ENCODE measurements at regions not wholly inside any gene's neighbourhood (a gene's known extent, or its start where the extent isn't known, plus 50 kb on each side); places are given as distances from the start of the nearest gene placed in this dataset.

DNA sequence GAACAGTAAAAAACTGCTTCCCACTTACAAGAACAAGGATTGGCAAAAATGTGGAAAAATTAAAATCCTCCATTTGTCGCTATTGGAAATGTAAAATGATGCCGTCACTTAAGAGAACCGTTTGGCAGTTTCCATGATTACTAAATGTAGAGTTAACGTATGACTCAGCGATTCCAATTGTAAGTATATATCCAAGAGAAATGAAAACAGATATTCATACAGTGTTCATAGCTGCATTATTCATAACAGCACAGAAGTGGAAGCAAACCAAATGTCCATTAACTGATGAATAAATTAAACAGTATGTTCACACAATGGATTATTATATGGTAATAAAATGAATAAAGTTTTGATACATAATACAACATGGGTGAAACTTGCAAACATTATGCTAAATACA, 971.0 kb downstream of the AMY1C start:
- no peak overlapping the region for H3K27ac ChIP-seq (ENCODE audit: low read length)
- H3K27me3 ChIP-seq (ENCODE audit: control insufficient read depth in 1 of 2, insufficient read depth in 2 of 2, low read length in 2 of 2): no peaks in the 10 kb centered on the region
- no peak overlapping the region for H3K9ac ChIP-seq (ENCODE audit: low read length in 2 of 2)
- peaks cover 0 to 6% of the 10 kb centered on the region in 2 donors for H3K9me3 ChIP-seq (ENCODE audit: control insufficient read depth in 2 of 2, low read length in 2 of 2)
- H3K4me3 ChIP-seq (ENCODE audit: low read length in 2 of 2): no peak overlapping the region
- no peaks in the 10 kb centered on the region for H3K4me1 ChIP-seq (ENCODE audit: control insufficient read depth, insufficient read depth, low read length)
- H3K36me3 ChIP-seq (ENCODE audit: control insufficient read depth in 2 of 2, insufficient read depth in 2 of 2, low read length in 2 of 2): no peaks in the 10 kb centered on the region

DNA sequence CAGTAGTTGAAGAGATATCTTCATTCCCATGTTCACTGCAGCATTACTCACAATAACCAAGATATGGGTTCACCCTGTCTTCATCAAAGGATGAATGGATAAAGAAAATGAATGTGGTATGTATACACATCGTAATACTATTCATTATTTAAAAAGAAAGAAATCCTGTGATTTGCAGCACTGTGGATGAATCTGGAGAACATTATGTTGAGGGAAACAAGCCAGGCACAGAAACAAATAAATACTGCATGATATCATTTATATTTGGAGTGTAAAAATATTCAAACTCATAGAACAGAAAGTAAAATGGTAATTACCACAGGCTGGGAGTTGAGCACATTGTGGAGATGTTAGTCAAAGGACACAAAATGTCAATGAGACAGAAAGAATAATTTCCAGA, 977.2 kb downstream of the AMY1C start:
- H3K4me3 ChIP-seq (ENCODE audit: low read length in 2 of 2): no peak overlapping the region

DNA sequence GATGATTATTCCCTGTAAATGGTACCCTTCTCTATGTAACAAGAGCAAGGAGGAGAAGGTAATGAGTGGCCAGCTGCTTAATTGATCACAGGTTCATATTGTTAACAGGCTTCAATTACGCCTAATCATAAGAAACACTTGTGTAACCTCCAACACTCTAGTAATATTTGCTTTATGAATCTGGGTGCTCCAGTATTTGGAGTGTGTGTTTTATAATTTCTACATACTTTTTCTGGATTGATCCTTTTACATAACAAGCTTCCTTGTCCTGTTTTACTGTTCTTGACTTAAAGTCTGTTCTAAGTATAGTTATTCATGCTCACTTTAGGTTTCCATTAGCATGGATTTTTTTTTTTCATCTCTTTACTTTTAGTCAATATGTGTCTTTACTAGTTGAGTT, 984.2 kb downstream of the AMY1C start:
- H3K36me3 ChIP-seq (ENCODE audit: control insufficient read depth in 2 of 2, insufficient read depth in 2 of 2, low read length in 2 of 2): no peaks in the 10 kb centered on the region
- H3K9ac ChIP-seq (ENCODE audit: low read length in 2 of 2): no peak overlapping the region
- no peak overlapping the region for H3K4me3 ChIP-seq (ENCODE audit: low read length in 2 of 2)
- no peaks in the 10 kb centered on the region for H3K27me3 ChIP-seq (ENCODE audit: control insufficient read depth in 1 of 2, insufficient read depth in 2 of 2, low read length in 2 of 2)
- no peak overlapping the region for H3K27ac ChIP-seq (ENCODE audit: low read length)
- H3K4me1 ChIP-seq (ENCODE audit: control insufficient read depth, insufficient read depth, low read length): no peaks in the 10 kb centered on the region
- no peaks in the 10 kb centered on the region for H3K9me3 ChIP-seq (ENCODE audit: control insufficient read depth in 2 of 2, low read length in 2 of 2)

More for the DNA sequence above, 977.2 kb downstream of the AMY1C start:
- no peaks in the 10 kb centered on the region for H3K27me3 ChIP-seq (ENCODE audit: control insufficient read depth in 1 of 2, insufficient read depth in 2 of 2, low read length in 2 of 2)
- peaks cover 0 to 5% of the 10 kb centered on the region in 2 donors for H3K9me3 ChIP-seq (ENCODE audit: control insufficient read depth in 2 of 2, low read length in 2 of 2)
- no peak overlapping the region for H3K27ac ChIP-seq (ENCODE audit: low read length)
- no peaks in the 10 kb centered on the region for H3K4me1 ChIP-seq (ENCODE audit: control insufficient read depth, insufficient read depth, low read length)
- no peaks in the 10 kb centered on the region for H3K36me3 ChIP-seq (ENCODE audit: control insufficient read depth in 2 of 2, insufficient read depth in 2 of 2, low read length in 2 of 2)
- no peak overlapping the region for H3K9ac ChIP-seq (ENCODE audit: low read length in 2 of 2)

- Histone ChIP-seq H3K36me3 (ENCODE audit: control insufficient read depth in 2 of 2, insufficient read depth in 2 of 2, low read length in 2 of 2) (no peaks in the 10 kb centered on the region), H3K27me3 (ENCODE audit: control insufficient read depth in 1 of 2, insufficient read depth in 2 of 2, low read length in 2 of 2) (no peaks in the 10 kb centered on the region), H3K27ac (ENCODE audit: low read length) (no peak overlapping the region), H3K9me3 (ENCODE audit: control insufficient read depth in 2 of 2, low read length in 2 of 2) (no peaks in the 10 kb centered on the region), H3K9ac (ENCODE audit: low read length in 2 of 2) (no peak overlapping the region), H3K4me1 (ENCODE audit: control insufficient read depth, insufficient read depth, low read length) (no peaks in the 10 kb centered on the region), H3K4me3 (ENCODE audit: low read length in 2 of 2) (no peak overlapping the region)
Observed at GRCh38 chr1:104745875-104746274, 996.2 kb downstream of the AMY1C start.

DNA sequence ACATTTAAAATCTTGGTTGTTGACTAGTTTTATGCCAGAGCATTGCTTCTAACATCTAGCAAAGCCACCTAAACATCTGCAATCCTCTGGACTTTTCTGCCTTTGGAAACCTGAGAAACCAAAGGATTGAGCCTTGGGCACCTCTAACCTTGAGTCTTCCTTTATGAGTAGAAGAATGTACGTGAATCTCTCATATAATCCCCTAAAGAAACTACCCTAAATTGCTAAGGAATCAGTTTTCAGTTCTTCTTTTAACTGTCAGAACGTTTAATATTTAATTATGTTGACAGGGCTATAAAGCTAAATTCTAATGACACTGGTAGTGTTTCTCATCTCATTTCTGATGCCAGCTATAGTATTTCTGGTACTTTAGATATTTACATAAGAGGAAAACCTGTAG, 997.3 kb downstream of the AMY1C start:
- no peaks in the 10 kb centered on the region for H3K9me3 ChIP-seq (ENCODE audit: control insufficient read depth in 2 of 2, low read length in 2 of 2)
- H3K4me1 ChIP-seq (ENCODE audit: control insufficient read depth, insufficient read depth, low read length): no peaks in the 10 kb centered on the region
- no peak overlapping the region for H3K27ac ChIP-seq (ENCODE audit: low read length)
- no peaks in the 10 kb centered on the region for H3K36me3 ChIP-seq (ENCODE audit: control insufficient read depth in 2 of 2, insufficient read depth in 2 of 2, low read length in 2 of 2)
- H3K9ac ChIP-seq (ENCODE audit: low read length in 2 of 2): no peak overlapping the region
- H3K27me3 ChIP-seq (ENCODE audit: control insufficient read depth in 1 of 2, insufficient read depth in 2 of 2, low read length in 2 of 2): no peaks in the 10 kb centered on the region
- H3K4me3 ChIP-seq (ENCODE audit: low read length in 2 of 2): no peak overlapping the region

GRCh38 chr1:104760017-104760416, 1010.3 kb downstream of the AMY1C start:
- no peaks in the 10 kb centered on the region for H3K36me3 ChIP-seq (ENCODE audit: control insufficient read depth in 2 of 2, insufficient read depth in 2 of 2, low read length in 2 of 2)
- H3K27ac ChIP-seq (ENCODE audit: low read length): no peak overlapping the region
- H3K27me3 ChIP-seq (ENCODE audit: control insufficient read depth in 1 of 2, insufficient read depth in 2 of 2, low read length in 2 of 2): no peaks in the 10 kb centered on the region
- no peaks in the 10 kb centered on the region for H3K4me1 ChIP-seq (ENCODE audit: control insufficient read depth, insufficient read depth, low read length)
- no peak overlapping the region for H3K9ac ChIP-seq (ENCODE audit: low read length in 2 of 2)
- no peaks in the 10 kb centered on the region for H3K9me3 ChIP-seq (ENCODE audit: control insufficient read depth in 2 of 2, low read length in 2 of 2)
- H3K4me3 ChIP-seq (ENCODE audit: low read length in 2 of 2): no peak overlapping the region

DNA sequence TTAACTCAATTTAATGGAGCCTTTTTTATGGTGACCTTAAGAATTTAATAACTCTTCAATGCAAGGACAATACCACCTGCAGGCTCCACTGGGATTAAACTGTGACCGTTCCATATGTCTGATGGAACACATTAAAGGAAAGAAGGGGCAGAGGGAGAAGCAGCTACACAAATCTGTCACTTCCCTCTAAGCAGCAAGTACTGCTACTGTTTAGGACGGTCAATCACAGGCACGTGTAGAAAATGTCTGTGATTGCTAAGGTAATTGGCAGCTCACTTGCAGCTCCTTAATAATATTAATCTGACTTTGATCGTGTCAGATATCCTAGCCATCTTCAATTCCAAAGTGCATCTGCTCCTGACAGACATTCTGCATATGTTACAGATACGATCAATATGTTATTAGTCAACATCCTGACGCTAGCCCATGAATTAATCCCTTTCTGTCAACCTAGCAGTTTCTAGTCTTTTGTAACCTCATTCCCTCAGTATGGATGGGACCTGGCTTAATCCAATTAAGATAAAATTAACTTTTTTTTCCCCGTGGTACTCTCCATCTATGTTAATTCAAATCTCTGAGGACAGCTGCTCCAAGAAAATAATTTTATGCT, 1012.4 kb downstream of the AMY1C start:
- H3K9me3 ChIP-seq (ENCODE audit: control insufficient read depth in 2 of 2, low read length in 2 of 2): no peaks in the 10 kb centered on the region
- no peaks in the 10 kb centered on the region for H3K36me3 ChIP-seq (ENCODE audit: control insufficient read depth in 2 of 2, insufficient read depth in 2 of 2, low read length in 2 of 2)
- no peaks in the 10 kb centered on the region for H3K4me1 ChIP-seq (ENCODE audit: control insufficient read depth, insufficient read depth, low read length)
- no peaks in the 10 kb centered on the region for H3K27me3 ChIP-seq (ENCODE audit: control insufficient read depth in 1 of 2, insufficient read depth in 2 of 2, low read length in 2 of 2)
- H3K4me3 ChIP-seq (ENCODE audit: low read length in 2 of 2): no peak overlapping the region
- no peak overlapping the region for H3K27ac ChIP-seq (ENCODE audit: low read length)
- H3K9ac ChIP-seq (ENCODE audit: low read length in 2 of 2): no peak overlapping the region

DNA sequence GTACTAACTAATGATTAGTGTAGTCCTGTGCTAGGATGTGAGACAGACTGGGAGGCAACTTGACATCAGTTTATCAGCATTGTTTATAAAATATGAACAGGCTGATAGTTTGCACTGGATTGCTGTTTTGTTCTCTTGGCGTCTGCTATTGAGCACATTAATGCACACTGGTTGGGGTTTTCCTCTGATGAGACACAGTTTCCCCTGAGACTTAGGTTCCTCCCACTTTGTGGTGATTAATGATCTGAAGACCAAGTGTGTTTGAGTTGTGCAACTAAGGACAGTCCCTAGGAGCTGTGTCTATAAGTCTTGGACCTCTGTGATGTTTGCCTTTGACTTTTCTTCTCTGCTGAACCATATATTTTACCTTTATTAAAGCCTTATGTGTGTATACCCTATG, 1015.4 kb downstream of the AMY1C start:
- no peaks in the 10 kb centered on the region for H3K4me1 ChIP-seq (ENCODE audit: control insufficient read depth, insufficient read depth, low read length)

GRCh38 chr1:104768466-104768865, 1018.8 kb downstream of the AMY1C start:
- no peaks in the 10 kb centered on the region for H3K4me1 ChIP-seq (ENCODE audit: control insufficient read depth, insufficient read depth, low read length)
- H3K27ac ChIP-seq (ENCODE audit: low read length): no peak overlapping the region
- no peaks in the 10 kb centered on the region for H3K9me3 ChIP-seq (ENCODE audit: control insufficient read depth in 2 of 2, low read length in 2 of 2)
- H3K4me3 ChIP-seq (ENCODE audit: low read length in 2 of 2): no peak overlapping the region
- no peak overlapping the region for H3K9ac ChIP-seq (ENCODE audit: low read length in 2 of 2)
- no peaks in the 10 kb centered on the region for H3K36me3 ChIP-seq (ENCODE audit: control insufficient read depth in 2 of 2, insufficient read depth in 2 of 2, low read length in 2 of 2)
- H3K27me3 ChIP-seq (ENCODE audit: control insufficient read depth in 1 of 2, insufficient read depth in 2 of 2, low read length in 2 of 2): no peaks in the 10 kb centered on the region

More for the DNA sequence above, 1015.4 kb downstream of the AMY1C start:
- H3K9ac ChIP-seq (ENCODE audit: low read length in 2 of 2): no peak overlapping the region
- H3K27ac ChIP-seq (ENCODE audit: low read length): no peak overlapping the region
- no peak overlapping the region for H3K4me3 ChIP-seq (ENCODE audit: low read length in 2 of 2)
- no peaks in the 10 kb centered on the region for H3K27me3 ChIP-seq (ENCODE audit: control insufficient read depth in 1 of 2, insufficient read depth in 2 of 2, low read length in 2 of 2)
- H3K9me3 ChIP-seq (ENCODE audit: control insufficient read depth in 2 of 2, low read length in 2 of 2): no peaks in the 10 kb centered on the region
- no peaks in the 10 kb centered on the region for H3K36me3 ChIP-seq (ENCODE audit: control insufficient read depth in 2 of 2, insufficient read depth in 2 of 2, low read length in 2 of 2)

DNA sequence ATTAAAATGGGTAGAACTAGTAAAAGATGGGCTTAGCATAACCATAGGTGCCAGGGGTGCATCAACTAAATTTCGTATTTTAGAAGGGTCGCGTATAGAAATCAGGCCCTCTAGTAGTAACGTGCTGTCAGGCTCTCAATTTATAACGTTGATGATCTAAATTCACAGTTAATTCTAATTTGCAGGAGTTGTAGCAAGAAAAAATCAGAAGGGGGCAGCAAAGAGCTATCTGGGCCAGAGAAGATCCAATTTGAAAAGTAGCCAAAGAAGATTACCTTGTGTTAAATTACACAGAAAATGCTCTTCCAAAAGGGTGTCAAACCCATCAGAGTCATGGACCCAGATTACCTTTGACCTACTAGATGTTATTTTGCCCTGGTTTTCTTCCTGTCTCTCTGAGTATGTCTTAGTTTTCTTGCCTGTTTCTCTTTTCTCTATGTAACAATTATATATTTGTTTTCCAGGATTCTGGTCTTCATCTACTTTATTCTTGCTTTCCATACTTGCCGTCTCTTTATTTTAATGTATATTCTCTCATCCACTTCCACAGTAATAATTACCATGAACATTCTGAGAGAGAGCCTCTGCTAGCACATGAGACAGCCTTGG, 1030.9 kb downstream of the AMY1C start:
- no peaks in the 10 kb centered on the region for H3K36me3 ChIP-seq (ENCODE audit: control insufficient read depth in 2 of 2, insufficient read depth in 2 of 2, low read length in 2 of 2)
- H3K4me1 ChIP-seq (ENCODE audit: control insufficient read depth, insufficient read depth, low read length): no peaks in the 10 kb centered on the region
- H3K9ac ChIP-seq (ENCODE audit: low read length in 2 of 2): no peak overlapping the region
- H3K9me3 ChIP-seq (ENCODE audit: control insufficient read depth in 2 of 2, low read length in 2 of 2): no peaks in the 10 kb centered on the region
- no peak overlapping the region for H3K27ac ChIP-seq (ENCODE audit: low read length)
- no peak overlapping the region for H3K4me3 ChIP-seq (ENCODE audit: low read length in 2 of 2)
- H3K27me3 ChIP-seq (ENCODE audit: control insufficient read depth in 1 of 2, insufficient read depth in 2 of 2, low read length in 2 of 2): no peaks in the 10 kb centered on the region

DNA sequence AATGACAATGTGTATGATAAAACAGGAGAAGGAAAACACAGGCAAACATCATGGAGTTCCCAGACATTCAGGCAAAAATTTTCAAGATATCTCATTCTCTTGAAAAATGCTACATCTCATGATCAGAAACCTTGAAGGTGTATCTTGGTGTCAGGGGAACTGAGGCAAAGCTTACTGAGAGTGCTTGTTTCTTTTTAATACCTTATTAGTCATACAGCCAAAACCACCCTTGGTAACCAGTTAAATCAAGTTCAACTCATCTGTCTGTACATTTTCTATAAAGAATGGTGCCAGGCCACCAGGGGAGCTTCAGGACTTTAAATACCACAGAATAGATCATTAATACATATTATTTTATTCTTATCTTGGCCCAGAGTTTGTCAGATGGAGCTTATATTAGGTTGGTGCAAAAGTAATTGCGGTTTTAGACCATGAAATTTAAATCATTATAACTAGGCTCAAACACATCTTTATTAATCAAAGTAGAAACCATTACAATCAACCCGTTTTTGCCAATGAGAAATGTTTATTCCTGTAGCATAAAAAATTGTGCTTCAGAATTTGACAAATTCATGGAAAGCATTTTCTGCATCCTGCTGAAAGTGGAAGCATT, 1036.0 kb downstream of the AMY1C start:
- Histone ChIP-seq H3K27me3 (ENCODE audit: control insufficient read depth in 1 of 2, insufficient read depth in 2 of 2, low read length in 2 of 2) (no peaks in the 10 kb centered on the region), H3K4me3 (ENCODE audit: low read length in 2 of 2) (no peak overlapping the region), H3K9ac (ENCODE audit: low read length in 2 of 2) (no peak overlapping the region), H3K4me1 (ENCODE audit: control insufficient read depth, insufficient read depth, low read length) (no peaks in the 10 kb centered on the region), H3K27ac (ENCODE audit: low read length) (no peak overlapping the region), H3K9me3 (ENCODE audit: control insufficient read depth in 2 of 2, low read length in 2 of 2) (no peaks in the 10 kb centered on the region), H3K36me3 (ENCODE audit: control insufficient read depth in 2 of 2, insufficient read depth in 2 of 2, low read length in 2 of 2) (no peaks in the 10 kb centered on the region)

All from stomach smooth muscle (tissue), 2 donors.